IMR-90 (cell line): ENCODE measurements at regions not wholly inside any gene's neighbourhood (a gene's known extent, or its start where the extent isn't known, plus 50 kb on each side); places are given as distances from the start of the nearest gene placed in this dataset.

Experiments
- ATAC-seq: fragments of 200-7000 bp; cut with Tn5 transposase; 2 replicates; pipeline ENCODE4 v1.9.1; 2020; ENCODE audit warnings: low read depth, mild to moderate bottlenecking, moderate library complexity
- BruUV-seq: library from RNA; stranded (reverse); fragments of 400-500 nt; replicated peaks from 2 replicates; lab custom pipeline; 2021; lab: Mats Ljungman, UMichigan
- CTCF ChIA-PET: fragments of 300-600 bp; formaldehyde crosslinking; extraction: SDS; loops from one replicate; lab custom pipeline; 2021; ENCODE audit warnings: antibody characterized with exemption; lab: Yijun Ruan, JAX
- POLR2A ChIA-PET: fragments of 300-600 bp; sonication (Branson Sonifier 250); formaldehyde crosslinking; loops from one replicate; lab custom pipeline; 2022; ENCODE audit warnings: antibody characterized with exemption; ENCODE audit not compliant: unreplicated experiment; lab: Charles Lee
- DNase-seq: peaks from one replicate; pipeline ENCODE4 v3.0.0; 2013
- H2AFZ ChIP-seq: replicated peaks from 2 replicates; pipeline ENCODE3; 2013; ENCODE audit warnings: low read length, mild to moderate bottlenecking; ENCODE audit not compliant: poor library complexity
- H2AK5ac ChIP-seq: 2 replicates; pipeline ENCODE4 v1.6.1; 2013; ENCODE audit warnings: low read depth, low read length, inconsistent platforms
- H2AK9ac ChIP-seq: replicated peaks from 2 replicates; pipeline ENCODE3; 2013; ENCODE audit warnings: mild to moderate bottlenecking, low read depth, low read length, moderate library complexity; ENCODE audit not compliant: poor library complexity
- H2BK120ac ChIP-seq: 2 replicates; pipeline ENCODE4 v1.6.1; 2013; ENCODE audit warnings: low read depth, low read length, inconsistent platforms
- H2BK15ac ChIP-seq: 3 replicates; pipeline ENCODE4 v1.6.1; 2013; ENCODE audit warnings: low read depth, low read length, inconsistent platforms
- H2BK20ac ChIP-seq: 2 replicates; pipeline ENCODE4 v1.6.1; 2013; ENCODE audit warnings: low read depth, mild to moderate bottlenecking, inconsistent platforms, low read length, moderate library complexity
- H2BK5ac ChIP-seq: 2 replicates; pipeline ENCODE4 v1.6.1; 2013; ENCODE audit warnings: mild to moderate bottlenecking, low read depth, low read length, inconsistent platforms; ENCODE audit not compliant: poor library complexity, severe bottlenecking
- H3K14ac ChIP-seq: replicated peaks from 2 replicates; pipeline ENCODE4 v1.6.1; 2013; ENCODE audit warnings: low read depth, low read length, inconsistent platforms
- H3K18ac ChIP-seq: 2 replicates; pipeline ENCODE4 v1.6.1; 2013; ENCODE audit warnings: low read depth, low read length, control low read depth
- H3K23ac ChIP-seq: 2 replicates; pipeline ENCODE4 v1.6.1; 2013; ENCODE audit warnings: low read depth, low read length, inconsistent platforms
- H3K27ac ChIP-seq: 2 replicates; pipeline ENCODE4 v1.5.1; 2013; ENCODE audit warnings: mild to moderate bottlenecking, control low read depth, low read length; ENCODE audit not compliant: insufficient read depth
- H3K27me3 ChIP-seq: 2 replicates; pipeline ENCODE4 v1.6.1; 2013; ENCODE audit warnings: low read length; ENCODE audit not compliant: control insufficient read depth, insufficient read depth
- H3K36me3 ChIP-seq: 2 replicates; pipeline ENCODE4 v1.6.1; 2013; ENCODE audit warnings: low read length, mixed read lengths; ENCODE audit not compliant: control insufficient read depth, insufficient read depth
- H3K4ac ChIP-seq: 2 replicates; pipeline ENCODE4 v1.6.1; 2013; ENCODE audit warnings: low read depth, low read length, inconsistent platforms
- H3K4me1 ChIP-seq: 2 replicates; pipeline ENCODE4 v1.6.1; 2013; ENCODE audit warnings: low read length, mixed read lengths; ENCODE audit not compliant: control insufficient read depth, insufficient read depth
- H3K4me2 ChIP-seq: 2 replicates; pipeline ENCODE4 v1.6.1; 2013; ENCODE audit warnings: low read depth, mild to moderate bottlenecking, control low read depth, low read length, moderate library complexity
- H3K4me3 ChIP-seq: 2 replicates; pipeline ENCODE4 v1.5.1; 2013; ENCODE audit warnings: low read depth, mild to moderate bottlenecking, control low read depth, low read length, moderate library complexity; ENCODE audit not compliant: insufficient read depth
- H3K56ac ChIP-seq: 2 replicates; pipeline ENCODE4 v1.6.1; 2013; ENCODE audit warnings: low read length, inconsistent platforms; ENCODE audit not compliant: insufficient read depth; ENCODE audit errors: extremely low read depth
- H3K79me1 ChIP-seq, 2 experiments: 2 replicates each; pipeline ENCODE4 v1.6.1; 2013; ENCODE audit warnings: low read length in 2 of 2, inconsistent platforms in 1 of 2, low read depth in 1 of 2
- H3K9ac ChIP-seq: 2 replicates; pipeline ENCODE4 v1.6.1; 2013; ENCODE audit warnings: low read depth, low read length, control low read depth
- H3K9me1 ChIP-seq: 2 replicates; pipeline ENCODE4 v1.6.1; 2013; ENCODE audit warnings: low read length, inconsistent platforms; ENCODE audit not compliant: insufficient read depth
- H3K9me3 ChIP-seq: 2 replicates; pipeline ENCODE4 v1.6.1; 2013; ENCODE audit warnings: low read length; ENCODE audit not compliant: control insufficient read depth, insufficient read depth
- H4K20me1 ChIP-seq: 2 replicates; pipeline ENCODE4 v1.6.1; 2013; ENCODE audit warnings: low read length, inconsistent platforms; ENCODE audit not compliant: insufficient read depth
- H4K5ac ChIP-seq: 2 replicates; pipeline ENCODE4 v1.6.1; 2013; ENCODE audit warnings: mild to moderate bottlenecking, low read depth, low read length, control low read depth
- H4K8ac ChIP-seq, 2 experiments: 2 replicates each; pipeline ENCODE4 v1.6.1; 2013; ENCODE audit warnings: low read depth in 2 of 2, low read length in 2 of 2, control low read depth in 1 of 2, inconsistent platforms in 1 of 2
- H4K91ac ChIP-seq: 2 replicates; pipeline ENCODE4 v1.6.1; 2013; ENCODE audit warnings: low read depth, low read length, inconsistent platforms; ENCODE audit not compliant: insufficient read depth
- BHLHE40 ChIP-seq: fragments of 150-350 bp; IDR thresholded peaks from 2 replicates; pipeline ENCODE4 v1.6.1; 2016; ENCODE audit warnings: mild to moderate bottlenecking, low read depth, low read length
- CEBPB ChIP-seq: IDR thresholded peaks from 2 replicates; pipeline ENCODE4 v1.6.1; 2012; ENCODE audit warnings: low read depth, low read length, improper control_type of control experiment
- CHD1 ChIP-seq: IDR thresholded peaks from 2 replicates; pipeline ENCODE4 v1.6.1; 2012; ENCODE audit warnings: low read depth, low read length, improper control_type of control experiment
- ELK1 ChIP-seq: fragments of 150-350 bp; IDR thresholded peaks from 2 replicates; pipeline ENCODE4 v1.6.1; 2016; ENCODE audit warnings: low read depth, mild to moderate bottlenecking, low read length, moderate library complexity, borderline replicate concordance
- FOS ChIP-seq: fragments of 150-350 bp; IDR thresholded peaks from 2 replicates; pipeline ENCODE4 v1.6.1; 2016; ENCODE audit warnings: low read depth, low read length
- MXI1 ChIP-seq: IDR thresholded peaks from 2 replicates; pipeline ENCODE4 v1.6.1; 2012; ENCODE audit warnings: low read depth, mild to moderate bottlenecking, low read length, moderate library complexity, borderline replicate concordance
- NFE2L2 ChIP-seq: fragments of 150-350 bp; IDR thresholded peaks from 2 replicates; pipeline ENCODE4 v1.6.1; 2016; ENCODE audit warnings: low read depth, mild to moderate bottlenecking, low read length
- RAD21 ChIP-seq: IDR thresholded peaks from 2 replicates; pipeline ENCODE4 v1.6.1; 2012; ENCODE audit warnings: low read length, improper control_type of control experiment
- RCOR1 ChIP-seq: IDR thresholded peaks from 2 replicates; pipeline ENCODE4 v1.6.1; 2012; ENCODE audit warnings: mild to moderate bottlenecking, low read length, improper control_type of control experiment; ENCODE audit not compliant: insufficient replicate concordance
- RFX5 ChIP-seq: IDR thresholded peaks from 2 replicates; pipeline ENCODE4 v1.8.0; 2012; ENCODE audit warnings: low read depth, mild to moderate bottlenecking, low read length, moderate library complexity
- SMC3 ChIP-seq: fragments of 150-350 bp; IDR thresholded peaks from 2 replicates; pipeline ENCODE4 v1.6.1; 2016; ENCODE audit warnings: low read depth, mild to moderate bottlenecking, antibody characterized with exemption, low read length, moderate library complexity
- USF2 ChIP-seq: fragments of 150-350 bp; IDR thresholded peaks from 2 replicates; pipeline ENCODE4 v1.6.1; 2017; ENCODE audit warnings: mild to moderate bottlenecking, antibody characterized with exemption, low read length, low read depth
- WGBS, 2 experiments: methylation state at CpG; one replicate each; pipeline versions ENCODE4 v1.1.5 to v1.1.7; 2013; ENCODE audit warnings: missing lambda C conversion rate in 2 of 2; ENCODE audit not compliant: insufficient read length in 1 of 2; ENCODE audit errors: extremely low coverage in 2 of 2; 5-methylcytosine and 5-hydroxymethylcytosine counted together
- dilution Hi-C: fragments of 300-500 bp; cut with HindIII; formaldehyde crosslinking; loops from one replicate; pipeline ENCODE4 v1.14.3; 2018; ENCODE audit warnings: low sequenced_read_pairs; ENCODE audit not compliant: unreplicated experiment
- in situ Hi-C: fragments of 300-500 bp; cut with MboI; formaldehyde crosslinking; loops from 3 replicates; pipeline ENCODE4 v1.14.3; 2019; ENCODE audit warnings: low sequenced_read_pairs, inconsistent platforms, mixed read lengths
- intact Hi-C: fragments of 100-400 bp; cut with micrococcal nuclease; formaldehyde crosslinking; loops from 2 replicates; pipeline ENCODE4 v1.10.0; 2022
- TF ChIP-seq, protein P1 (sequence below): conservative IDR thresholded peaks from 2 replicates; pipeline ENCODE4 v1.5.1; 2012; ENCODE audit warnings: mild to moderate bottlenecking, low read depth, low read length, improper control_type of control experiment

DNA sequence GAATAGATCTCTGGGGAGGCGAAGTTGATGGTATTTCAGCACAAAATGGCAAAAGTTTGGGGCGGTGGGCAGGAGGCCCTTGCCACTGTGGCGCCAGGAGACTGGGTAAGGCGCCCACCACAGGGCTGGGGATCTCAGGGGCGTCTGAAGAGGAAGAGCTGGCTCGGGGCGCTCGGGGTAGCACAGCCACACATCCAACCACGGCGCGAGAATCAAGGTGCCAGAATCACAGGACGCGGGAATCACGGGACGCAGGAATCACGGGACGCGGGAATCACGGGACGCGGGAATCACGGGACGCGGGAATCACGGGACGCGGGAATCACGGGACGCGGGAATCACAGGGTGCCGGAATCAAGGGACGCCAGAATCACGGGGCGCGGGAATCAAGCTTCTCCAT, 174.4 kb downstream of the TMEM18 start:
- Histone ChIP-seq H4K8ac (no peak overlapping the region), H3K4ac (no peak overlapping the region), H3K9ac (no peak overlapping the region), H2BK5ac (no peak overlapping the region), H3K9me3 (peaks cover 43% of the 10 kb centered on the region), H3K36me3 (no peaks in the 10 kb centered on the region), H2BK20ac (no peak overlapping the region), H4K91ac (no peak overlapping the region), H3K27me3 (no peaks in the 10 kb centered on the region), H3K79me1 (no peaks in the 10 kb centered on the region), H2AFZ (no peak overlapping the region), H3K56ac (no peak overlapping the region), H2BK120ac (no peak overlapping the region), H3K14ac (no peak overlapping the region), H3K4me3 (no peak overlapping the region), H2BK15ac (no peak overlapping the region), H3K18ac (no peak overlapping the region), H3K23ac (no peak overlapping the region), H2AK9ac (no peak overlapping the region), H3K9me1 (no peaks in the 10 kb centered on the region), H4K20me1 (no peaks in the 10 kb centered on the region), H3K4me2 (no peak overlapping the region), H2AK5ac (no peak overlapping the region), H3K27ac (no peak overlapping the region), H3K4me1 (no peaks in the 10 kb centered on the region), H4K5ac (no peak overlapping the region)
- CTCF ChIA-PET, result no interaction called here
- POLR2A ChIA-PET, result no interaction called here
- in situ Hi-C loops, result no loop called here
- 65% methylated on average over 6 of the region's 35 CpGs; no CpG with 5 or more reads in 1 of the 2 experiments for WGBS, 2 experiments
- dilution Hi-C loops, result no loop called here
- TF ChIP-seq BHLHE40, result no peak
- TF ChIP-seq FOS, result no peak
- no peak for TF ChIP-seq MXI1
- TF ChIP-seq ELK1, result no peak
- TF ChIP-seq CHD1, result no peak
- TF ChIP-seq RCOR1, result no peak
- no peak for TF ChIP-seq RAD21
- no peak for TF ChIP-seq SMC3
- no peak for TF ChIP-seq CEBPB
- TF ChIP-seq USF2, result no peak
- TF ChIP-seq RFX5, result no peak
- no peak for TF ChIP-seq NFE2L2
- TF ChIP-seq, protein P1, sequence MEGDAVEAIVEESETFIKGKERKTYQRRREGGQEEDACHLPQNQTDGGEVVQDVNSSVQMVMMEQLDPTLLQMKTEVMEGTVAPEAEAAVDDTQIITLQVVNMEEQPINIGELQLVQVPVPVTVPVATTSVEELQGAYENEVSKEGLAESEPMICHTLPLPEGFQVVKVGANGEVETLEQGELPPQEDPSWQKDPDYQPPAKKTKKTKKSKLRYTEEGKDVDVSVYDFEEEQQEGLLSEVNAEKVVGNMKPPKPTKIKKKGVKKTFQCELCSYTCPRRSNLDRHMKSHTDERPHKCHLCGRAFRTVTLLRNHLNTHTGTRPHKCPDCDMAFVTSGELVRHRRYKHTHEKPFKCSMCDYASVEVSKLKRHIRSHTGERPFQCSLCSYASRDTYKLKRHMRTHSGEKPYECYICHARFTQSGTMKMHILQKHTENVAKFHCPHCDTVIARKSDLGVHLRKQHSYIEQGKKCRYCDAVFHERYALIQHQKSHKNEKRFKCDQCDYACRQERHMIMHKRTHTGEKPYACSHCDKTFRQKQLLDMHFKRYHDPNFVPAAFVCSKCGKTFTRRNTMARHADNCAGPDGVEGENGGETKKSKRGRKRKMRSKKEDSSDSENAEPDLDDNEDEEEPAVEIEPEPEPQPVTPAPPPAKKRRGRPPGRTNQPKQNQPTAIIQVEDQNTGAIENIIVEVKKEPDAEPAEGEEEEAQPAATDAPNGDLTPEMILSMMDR, result no peak
- ATAC-seq (no peak), DNase-seq (no peak)
- BruUV-seq, result no TSS peak
- intact Hi-C loops, result no loop called here
